ENCODE measurements at regions not wholly inside any gene's neighbourhood (a gene's known extent, or its start where the extent isn't known, plus 50 kb on each side); places are given as distances from the start of the nearest gene placed in this dataset.
"Not testable (repeated sequence)": the region's sequence is repeated elsewhere in the genome, so short reads cannot be mapped to it uniquely, and the experiment has no call there.

DNA sequence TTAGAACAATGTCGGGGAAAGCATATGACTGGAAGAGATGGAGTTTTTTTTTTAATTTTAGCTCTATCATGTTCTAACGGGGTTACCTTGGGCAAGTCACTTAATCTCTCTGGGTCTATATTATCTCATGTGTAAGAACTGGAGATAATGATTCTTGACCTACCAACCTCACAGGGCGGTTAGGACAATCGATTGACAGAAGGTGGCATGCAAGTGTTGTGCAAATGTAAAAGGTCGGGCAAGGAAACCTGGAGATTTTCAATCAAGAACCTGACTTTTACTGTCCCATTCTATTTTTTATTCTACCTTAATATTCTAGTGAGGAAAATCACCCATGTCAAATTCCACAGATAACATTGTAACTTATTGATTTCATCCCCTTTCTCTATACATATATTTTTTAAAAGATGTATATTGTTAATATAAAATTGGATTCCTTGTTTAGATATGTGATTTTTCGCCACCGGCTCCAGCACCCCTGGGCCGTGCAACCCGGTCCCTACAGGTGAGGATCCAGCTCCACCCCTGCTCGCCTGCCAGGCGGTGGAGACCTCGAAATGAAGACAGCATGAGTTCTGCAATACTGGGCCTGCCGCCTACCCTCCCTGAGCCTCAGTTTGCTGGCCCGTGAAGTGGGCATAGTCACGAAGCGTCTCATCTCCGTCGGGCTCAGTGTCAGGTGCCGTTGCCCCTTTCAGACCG, 497.6 kb upstream of the PHF14 start:
- no peak for DNase-seq

DNA sequence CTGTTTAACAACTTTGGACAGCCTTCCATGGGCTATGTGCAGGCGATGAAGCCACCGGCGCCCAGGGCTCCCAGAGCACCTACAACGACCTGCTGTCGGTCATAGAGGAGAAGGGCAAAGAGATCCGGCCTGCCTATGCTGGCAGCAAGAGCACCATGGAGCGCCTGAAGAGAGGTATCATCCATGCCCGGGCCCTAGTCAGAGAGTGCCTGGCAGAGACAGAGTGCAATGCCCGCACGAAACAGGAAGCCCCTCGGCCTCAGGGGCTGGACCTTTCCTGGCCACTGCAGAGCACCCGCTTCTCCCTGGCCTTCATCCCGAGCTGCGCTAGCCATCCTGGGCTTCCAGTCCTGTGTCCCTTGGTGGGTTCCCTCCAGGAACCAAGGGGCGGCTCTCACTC, 497.0 kb upstream of the PHF14 start:
- DNase-seq, result no peak

DNA sequence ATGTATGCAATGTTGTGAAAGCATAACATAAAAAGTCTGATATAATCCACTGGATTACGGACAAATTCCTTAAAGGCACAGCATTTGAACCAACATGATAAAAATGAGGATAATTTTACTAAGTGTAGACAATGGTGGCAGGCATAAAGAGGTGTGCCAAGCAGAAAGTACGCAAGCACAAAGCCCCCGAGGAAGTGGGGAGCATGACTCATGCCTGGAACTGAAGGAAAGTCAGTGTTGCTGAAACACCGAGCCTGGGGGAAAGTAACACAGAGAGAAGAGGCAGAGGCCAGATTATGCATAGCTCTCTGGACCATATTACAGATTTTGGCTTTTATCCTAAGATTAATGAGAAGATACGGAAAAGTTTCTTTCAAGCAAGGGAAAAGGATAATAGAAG, 490.0 kb upstream of the PHF14 start:
- no peak for DNase-seq

- DNase-seq, result no peak
Measured at GRCh38 chr7:10484767-10485166, 488.9 kb upstream of the PHF14 start.

DNA sequence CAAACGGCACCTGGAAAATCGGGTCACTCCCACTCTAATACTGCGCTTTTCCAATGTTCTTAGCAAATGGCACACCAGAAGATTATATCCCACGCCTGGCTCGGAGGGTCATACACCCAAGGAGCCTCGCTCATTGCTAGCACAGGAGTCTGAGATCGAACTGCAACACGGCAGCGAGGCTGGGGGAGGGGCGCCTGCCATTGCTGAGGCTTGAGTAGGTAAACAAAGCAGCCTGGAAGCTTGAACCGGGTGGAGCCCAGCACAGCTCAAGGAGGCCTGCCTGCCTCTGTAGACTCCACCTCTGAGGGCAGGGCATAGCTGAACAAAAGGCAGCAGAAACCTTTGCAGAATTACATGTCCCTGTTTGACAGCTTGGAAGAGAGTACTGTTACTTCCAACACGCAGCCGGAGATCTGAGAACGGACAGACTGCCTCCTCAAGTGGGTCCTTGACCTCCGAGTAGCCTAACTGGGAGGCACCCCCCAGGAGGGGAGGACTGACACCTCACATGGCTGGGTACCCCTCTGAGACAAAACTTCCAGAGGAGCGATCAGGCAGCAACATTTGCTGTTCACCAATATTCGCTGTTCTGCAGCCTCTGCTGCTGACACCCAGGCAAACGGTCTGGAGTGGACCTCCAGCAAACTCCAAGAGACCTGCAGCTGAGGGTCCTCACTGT, 472.3 kb upstream of the PHF14 start:
- DNase-seq, result not testable (repeated sequence)

- no peak for DNase-seq
Measured at GRCh38 chr7:10507032-10507431, 466.6 kb upstream of the PHF14 start.

- no peak for DNase-seq
Measured at GRCh38 chr7:10521306-10521705, 452.4 kb upstream of the PHF14 start.

- not testable (repeated sequence) for DNase-seq
Measured at GRCh38 chr7:10533429-10533828, 440.2 kb upstream of the PHF14 start.

GRCh38 chr7:10536561-10536960, 437.1 kb upstream of the PHF14 start:
- DNase-seq, result no peak

- DNase-seq, result no peak
Measured at GRCh38 chr7:10537764-10538163, 435.9 kb upstream of the PHF14 start.

- no peak for DNase-seq
Measured at GRCh38 chr7:10557375-10557774, 416.3 kb upstream of the PHF14 start.

GRCh38 chr7:10560497-10560896, 413.2 kb upstream of the PHF14 start:
- no peak for DNase-seq

DNA sequence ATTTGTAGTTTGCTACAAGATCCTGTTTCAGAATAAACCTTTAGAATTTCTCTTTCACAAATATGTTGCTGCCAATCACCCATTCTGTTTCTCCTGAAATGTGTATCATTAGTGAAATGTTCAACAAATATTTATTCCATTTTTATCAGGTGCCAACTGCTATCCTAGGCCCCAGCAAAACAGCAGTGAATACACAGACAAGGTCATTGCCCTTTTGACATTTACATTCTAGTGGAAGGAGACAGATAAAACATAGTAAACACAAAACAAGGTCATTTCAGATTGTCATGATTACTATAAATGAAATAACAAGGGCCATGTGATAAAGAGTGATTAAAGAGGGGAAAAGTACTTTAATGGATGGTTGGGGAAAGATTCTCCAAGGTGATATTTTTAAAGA, 404.8 kb upstream of the PHF14 start:
- DNase-seq, result no peak

- DNase-seq, result no peak
Measured at GRCh38 chr7:10571759-10572158, 401.9 kb upstream of the PHF14 start.

DNA sequence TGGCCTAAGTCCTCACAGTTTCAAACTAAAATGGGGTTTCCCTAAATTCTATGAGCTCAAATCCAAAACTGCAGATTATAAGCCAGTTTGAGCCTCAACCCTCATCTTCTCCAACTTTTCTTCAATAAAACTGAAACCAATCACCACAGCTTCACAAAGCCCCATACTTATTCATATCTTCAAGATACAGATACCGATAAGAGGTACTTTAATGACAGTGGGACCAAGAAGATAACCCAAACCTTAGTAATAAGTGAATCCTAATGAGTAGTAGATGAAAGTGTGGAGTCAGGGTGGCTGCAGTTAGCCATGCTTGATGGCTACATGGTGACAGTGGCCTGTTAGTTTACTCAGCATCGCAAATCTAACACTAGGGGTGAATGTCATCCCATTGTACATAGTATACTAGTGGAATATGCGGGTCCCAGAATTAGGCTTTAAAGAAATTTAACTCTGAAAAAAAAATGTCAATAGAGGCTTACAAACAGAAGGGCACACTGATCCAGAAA, 395.8 kb upstream of the PHF14 start:
- no peak for DNase-seq

- DNase-seq, result no peak
Measured at GRCh38 chr7:10579561-10579960, 394.1 kb upstream of the PHF14 start.

- DNase-seq, result no peak
Measured at GRCh38 chr7:10584886-10585285, 388.8 kb upstream of the PHF14 start.

- DNase-seq, result no peak
Measured at GRCh38 chr7:10588084-10588483, 385.6 kb upstream of the PHF14 start.

GRCh38 chr7:10592604-10593003, 381.1 kb upstream of the PHF14 start:
- DNase-seq, result no peak

DNA sequence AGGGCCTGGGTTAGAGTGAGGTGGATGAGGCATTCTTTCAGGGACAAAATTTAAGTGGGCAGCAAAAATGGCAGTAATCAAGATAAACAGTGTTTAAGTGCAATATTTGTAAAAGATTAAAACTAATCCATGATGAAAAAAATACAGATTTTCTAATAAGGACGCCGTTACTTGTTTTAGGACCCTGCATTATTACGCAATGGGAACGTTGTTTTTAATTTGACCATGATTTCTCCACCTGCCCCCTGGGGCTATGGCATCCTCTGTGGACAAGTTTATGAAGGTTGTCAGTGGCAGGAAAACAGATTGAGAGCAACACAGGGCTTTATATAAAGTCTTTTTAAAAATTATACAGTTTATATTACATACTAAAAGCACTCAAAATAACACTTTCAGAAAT, 380.6 kb upstream of the PHF14 start:
- DNase-seq, result no peak

DNA sequence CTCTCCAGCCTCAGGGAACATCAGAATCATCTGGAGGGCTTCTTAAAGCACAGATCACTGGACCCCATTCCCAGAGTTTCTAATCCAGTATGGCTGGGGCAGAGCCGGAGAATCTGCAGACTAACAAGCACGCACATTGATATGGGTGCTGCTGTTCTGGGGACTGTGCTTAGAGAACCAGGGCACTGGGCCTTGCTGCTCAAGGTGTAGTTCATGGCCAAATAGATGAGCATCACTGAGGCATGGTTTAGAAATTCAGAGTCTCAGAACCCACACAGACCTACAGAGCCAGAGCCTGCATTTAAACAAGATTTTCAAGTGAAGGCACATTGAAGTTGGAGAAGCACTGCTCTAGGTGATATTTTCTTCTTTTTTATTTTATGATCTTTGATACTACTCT, 376.8 kb upstream of the PHF14 start:
- DNase-seq, result no peak

- DNase-seq, result no peak
Measured at GRCh38 chr7:10604128-10604527, 369.5 kb upstream of the PHF14 start.

DNA sequence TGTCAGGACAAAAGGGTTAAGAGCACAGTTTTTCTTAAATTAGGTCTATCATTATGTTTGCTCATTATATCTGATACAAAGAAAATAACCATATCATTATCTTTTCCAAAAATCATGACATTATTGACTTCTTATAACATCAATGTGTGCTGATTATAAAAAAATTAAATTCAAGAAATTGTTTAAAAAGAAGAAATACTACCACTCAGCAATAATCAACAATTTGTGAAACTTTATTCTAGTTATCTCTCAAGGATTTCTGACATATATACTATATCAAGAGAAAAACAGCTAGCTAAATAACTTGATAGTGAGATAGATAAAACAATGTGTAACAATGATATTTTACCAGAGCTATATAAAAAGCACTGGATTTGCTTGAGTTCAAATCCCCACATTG, 360.7 kb upstream of the PHF14 start:
- no peak for DNase-seq

DNA sequence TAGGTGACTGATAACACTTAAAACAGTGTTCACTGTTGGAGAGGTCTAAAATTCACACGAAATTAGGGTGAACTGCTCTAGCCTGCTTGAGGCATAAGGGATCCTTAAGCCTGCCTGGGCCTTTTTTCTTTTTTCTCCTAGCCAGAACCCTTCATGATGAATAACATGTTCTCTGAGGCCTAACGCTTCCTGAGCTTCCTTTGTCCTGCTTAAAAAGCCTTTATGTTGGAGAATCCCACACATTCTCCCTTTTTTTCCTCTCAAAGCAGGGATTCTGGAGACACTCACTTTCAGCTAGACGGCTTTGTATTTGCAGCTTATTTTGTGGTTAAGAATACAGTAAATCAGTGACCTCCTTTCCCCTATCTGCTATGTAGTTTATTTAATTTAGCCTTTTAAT, 354.7 kb upstream of the PHF14 start:
- no peak for DNase-seq

Data from C1 segment of cervical spinal cord (tissue), 14 donors.